A549 (cell line): ENCODE measurements at regions not wholly inside any gene's neighbourhood (a gene's known extent, or its start where the extent isn't known, plus 50 kb on each side); places are given as distances from the start of the nearest gene placed in this dataset.

Experiments used
- ATAC-seq, 2 experiments: fragments of 200-7000 bp in 1 of 2; fragments of >200 bp in 1 of 2; cut with Nextera tagmentation in 1 of 2; cut with Tn5 transposase in 1 of 2; 3 replicates each; pipeline versions ENCODE4 v1.8.0 to v1.9.1; 2018 to 2020; ENCODE audit warnings: mild to moderate bottlenecking in 1 of 2, moderate library complexity in 1 of 2
- CTCF ChIA-PET: fragments of 300-600 bp; sonication (Branson Sonifier 250); formaldehyde crosslinking; extraction: SDS; loops from one replicate; lab custom pipeline; 2021; ENCODE audit warnings: antibody characterized with exemption, inconsistent platforms; lab: Yijun Ruan, JAX
- POLR2A ChIA-PET: fragments of 350-600 bp; formaldehyde crosslinking; extraction: SDS; loops from one replicate; lab custom pipeline; 2021; ENCODE audit warnings: antibody characterized with exemption, inconsistent platforms; lab: Yijun Ruan, JAX
- DNase-seq, 2 experiments: peaks; one replicate each; pipeline versions ENCODE4 v3.0.0 to v3.0.0-alpha.2; 2011 to 2016; ENCODE audit warnings: low read depth in 1 of 2, low spot score in 1 of 2
- FAIRE-seq: peaks from 2 replicates; lab custom pipeline; 2011; peaks lifted over from hg19 to GRCh38; lab: Jason Lieb, UNC
- H3K27ac ChIP-seq, 2 experiments: fragments of >200 bp; sonication (Bioruptor Twin); formaldehyde crosslinking; 3 replicates each; pipeline ENCODE4 v1.5.1; 2016 to 2017
- H3K4me1 ChIP-seq: fragments of >200 bp; sonication (Bioruptor Twin); formaldehyde crosslinking; 3 replicates; pipeline ENCODE4 v1.6.1; 2016
- H3K4me2 ChIP-seq: fragments of >200 bp; sonication (Bioruptor Twin); formaldehyde crosslinking; 3 replicates; pipeline ENCODE4 v1.6.1; 2016
- H3K4me3 ChIP-seq: fragments of >200 bp; sonication (Bioruptor Twin); formaldehyde crosslinking; 3 replicates; pipeline ENCODE4 v1.5.1; 2016
- H3K9me3 ChIP-seq: fragments of >200 bp; sonication (Bioruptor Twin); formaldehyde crosslinking; 3 replicates; pipeline ENCODE4 v1.6.1; 2016
- BHLHE40 ChIP-seq: IDR thresholded peaks from 2 replicates; pipeline ENCODE4 v1.6.1; 2012; ENCODE audit warnings: low read depth, low read length, inconsistent platforms
- FOSB ChIP-seq: fragments of 250-450 bp; sonication (Bioruptor Pico); IDR thresholded peaks from 2 replicates; pipeline ENCODE4 v1.5.0; 2020; ENCODE audit warnings: mild to moderate bottlenecking, moderate library complexity
- FOSL2 ChIP-seq, 2 experiments: fragments of 450-650 bp in 1 of 2; fragments of >200 bp in 1 of 2; sonication (Bioruptor Twin) in 1 of 2; formaldehyde crosslinking; IDR thresholded peaks; 2 replicates each; pipeline versions ENCODE4 v1.5.0 to v1.6.1; 2016 to 2020; ENCODE audit warnings: mild to moderate bottlenecking in 1 of 2, moderate library complexity in 1 of 2
- HDAC2 ChIP-seq: fragments of 200-600 bp; sonication (generic); IDR thresholded peaks from 2 replicates; pipeline ENCODE4 v1.6.1; 2016
- HEYL ChIP-seq: fragments of 250-450 bp; sonication (Bioruptor Pico); IDR thresholded peaks from 2 replicates; pipeline ENCODE4 v1.8.0; 2021; ENCODE audit warnings: mild to moderate bottlenecking, moderate library complexity
- HOXB13 ChIP-seq: fragments of 250-450 bp; sonication (Bioruptor Pico); IDR thresholded peaks from 2 replicates; pipeline ENCODE4 v1.5.0; 2020; ENCODE audit warnings: low read depth, mild to moderate bottlenecking, moderate library complexity
- JUNB ChIP-seq: fragments of >200 bp; sonication (Bioruptor Twin); formaldehyde crosslinking; IDR thresholded peaks from 2 replicates; pipeline ENCODE4 v1.6.1; 2016
- MAFK ChIP-seq: fragments of 450-650 bp; IDR thresholded peaks from 2 replicates; pipeline ENCODE4 v1.6.1; 2014; ENCODE audit not compliant: partially characterized antibody
- MYC ChIP-seq: IDR thresholded peaks from 2 replicates; pipeline ENCODE4 v1.6.1; 2012; ENCODE audit warnings: mild to moderate bottlenecking, inconsistent platforms, low read length, improper control_type of control experiment, borderline replicate concordance
- NR3C1 ChIP-seq: fragments of >200 bp; sonication (Bioruptor Twin); formaldehyde crosslinking; IDR thresholded peaks from 3 replicates; pipeline ENCODE4 v1.6.1; 2017
- RAD21 ChIP-seq, 2 experiments: fragments of >200 bp in 1 of 2; sonication (Bioruptor Twin) in 1 of 2; formaldehyde crosslinking in 1 of 2; IDR thresholded peaks in 1 of 2; conservative IDR thresholded peaks in 1 of 2; 2 replicates in 1 of 2; 3 replicates in 1 of 2; pipeline ENCODE4 v1.6.1; 2012 to 2018; ENCODE audit warnings: inconsistent platforms in 1 of 2
- RARB ChIP-seq: fragments of 250-450 bp; sonication (Bioruptor Pico); IDR thresholded peaks from 2 replicates; pipeline ENCODE4 v1.8.0; 2021; ENCODE audit warnings: mild to moderate bottlenecking, moderate library complexity
- RCOR1 ChIP-seq: fragments of 150-350 bp; IDR thresholded peaks from 2 replicates; pipeline ENCODE4 v1.6.1; 2014; ENCODE audit warnings: antibody characterized with exemption, low read length, low read depth
- SMC3 ChIP-seq: fragments of >200 bp; sonication (Bioruptor Twin); formaldehyde crosslinking; IDR thresholded peaks from 3 replicates; pipeline ENCODE4 v1.6.1; 2018; ENCODE audit warnings: inconsistent platforms
- ZSCAN20 ChIP-seq: fragments of 250-450 bp; sonication (Bioruptor Pico); IDR thresholded peaks from 2 replicates; pipeline ENCODE4 v1.8.0; 2022; ENCODE audit warnings: mild to moderate bottlenecking, moderate library complexity
- WGBS: methylation state at CpG from one replicate; pipeline ENCODE4 v1.1.6; 2017; ENCODE audit errors: missing lambda C conversion rate; 5-methylcytosine and 5-hydroxymethylcytosine counted together
- TF ChIP-seq, protein P1 (sequence below): fragments of 150-350 bp; IDR thresholded peaks from 2 replicates; pipeline ENCODE4 v1.6.1; 2014; ENCODE audit warnings: low read depth, mild to moderate bottlenecking, low read length
- TF ChIP-seq, protein P2 (sequence below): IDR thresholded peaks from 2 replicates; pipeline ENCODE4 v1.6.1; 2012
- TF ChIP-seq, protein P3 (sequence below): IDR thresholded peaks from 2 replicates; pipeline ENCODE4 v1.6.1; 2012; ENCODE audit warnings: low read depth, borderline replicate concordance
- TF ChIP-seq, protein P4 (sequence below): IDR thresholded peaks from 2 replicates; pipeline ENCODE4 v1.6.1; 2012

DNA sequence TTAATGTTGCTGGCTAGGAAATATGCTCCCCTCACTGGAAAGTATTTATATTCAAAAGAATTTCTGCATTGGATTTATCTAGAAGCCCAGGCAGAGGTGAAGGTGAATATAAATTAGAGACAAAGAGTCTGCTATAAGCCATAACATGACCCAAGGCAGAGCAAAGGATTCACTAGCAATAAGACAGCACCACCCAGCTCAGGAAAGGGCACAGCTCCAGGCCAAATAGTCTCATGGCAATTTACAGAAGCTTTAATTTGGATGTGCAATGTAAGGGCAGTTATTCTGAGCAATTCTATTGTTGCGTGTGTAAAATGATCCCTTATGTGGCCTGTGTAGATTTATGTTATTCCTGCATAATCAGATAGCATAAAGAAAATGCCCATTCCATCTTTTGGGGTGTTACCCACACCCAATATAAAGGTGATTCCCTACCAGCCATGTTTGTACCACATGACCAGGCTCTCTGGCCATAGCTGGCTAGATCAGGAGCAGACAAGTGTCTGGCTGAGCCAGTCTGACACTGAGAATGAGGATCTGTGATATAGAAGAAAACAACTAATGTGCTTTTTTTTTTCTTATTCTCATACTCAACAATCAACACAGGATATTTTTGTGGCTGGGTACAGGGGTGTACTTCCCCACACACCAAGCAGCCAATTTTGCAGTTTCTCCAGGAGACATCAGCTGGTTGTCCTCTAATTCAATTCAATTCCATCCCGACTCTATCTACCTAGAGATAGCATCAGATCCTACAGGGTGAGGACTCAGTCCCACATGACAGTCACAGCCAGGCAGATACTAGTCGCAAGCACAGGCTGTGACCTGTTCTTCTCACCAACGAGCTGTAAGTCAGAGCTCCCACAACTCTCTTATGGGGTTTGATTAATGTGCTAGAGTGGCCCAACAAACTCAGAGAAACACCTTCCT is 181.4 kb downstream of the KCTD15 start:
- ATAC-seq = no peak
- Histone ChIP-seq H3K27ac (no peak overlapping the region), H3K4me3 (no peak overlapping the region), H3K4me2 (no peak overlapping the region)
- WGBS = 23% methylated on average over 4 of the region's 4 CpGs
- TF ChIP-seq MAFK (no peak), HEYL (CRISPR knock-in tag) (no peak), MYC (no peak), JUNB (no peak), BHLHE40 (no peak), RAD21 (conservative IDR thresholded peaks at IDR 0.05 in 1 of 2, IDR thresholded peaks at IDR 0.05 in 1 of 2) (no peak), RARB (CRISPR knock-in tag) (no peak)
- TF ChIP-seq, protein P1, sequence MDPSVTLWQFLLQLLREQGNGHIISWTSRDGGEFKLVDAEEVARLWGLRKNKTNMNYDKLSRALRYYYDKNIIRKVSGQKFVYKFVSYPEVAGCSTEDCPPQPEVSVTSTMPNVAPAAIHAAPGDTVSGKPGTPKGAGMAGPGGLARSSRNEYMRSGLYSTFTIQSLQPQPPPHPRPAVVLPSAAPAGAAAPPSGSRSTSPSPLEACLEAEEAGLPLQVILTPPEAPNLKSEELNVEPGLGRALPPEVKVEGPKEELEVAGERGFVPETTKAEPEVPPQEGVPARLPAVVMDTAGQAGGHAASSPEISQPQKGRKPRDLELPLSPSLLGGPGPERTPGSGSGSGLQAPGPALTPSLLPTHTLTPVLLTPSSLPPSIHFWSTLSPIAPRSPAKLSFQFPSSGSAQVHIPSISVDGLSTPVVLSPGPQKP = no peak
- TF ChIP-seq, protein P2, sequence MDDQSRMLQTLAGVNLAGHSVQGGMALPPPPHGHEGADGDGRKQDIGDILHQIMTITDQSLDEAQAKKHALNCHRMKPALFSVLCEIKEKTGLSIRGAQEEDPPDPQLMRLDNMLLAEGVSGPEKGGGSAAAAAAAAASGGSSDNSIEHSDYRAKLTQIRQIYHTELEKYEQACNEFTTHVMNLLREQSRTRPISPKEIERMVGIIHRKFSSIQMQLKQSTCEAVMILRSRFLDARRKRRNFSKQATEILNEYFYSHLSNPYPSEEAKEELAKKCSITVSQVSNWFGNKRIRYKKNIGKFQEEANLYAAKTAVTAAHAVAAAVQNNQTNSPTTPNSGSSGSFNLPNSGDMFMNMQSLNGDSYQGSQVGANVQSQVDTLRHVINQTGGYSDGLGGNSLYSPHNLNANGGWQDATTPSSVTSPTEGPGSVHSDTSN = no peak
- TF ChIP-seq, protein P3, sequence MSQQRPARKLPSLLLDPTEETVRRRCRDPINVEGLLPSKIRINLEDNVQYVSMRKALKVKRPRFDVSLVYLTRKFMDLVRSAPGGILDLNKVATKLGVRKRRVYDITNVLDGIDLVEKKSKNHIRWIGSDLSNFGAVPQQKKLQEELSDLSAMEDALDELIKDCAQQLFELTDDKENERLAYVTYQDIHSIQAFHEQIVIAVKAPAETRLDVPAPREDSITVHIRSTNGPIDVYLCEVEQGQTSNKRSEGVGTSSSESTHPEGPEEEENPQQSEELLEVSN = no peak
- TF ChIP-seq, all 56 proteins: peak for 0
- DNase-seq (no peak), FAIRE-seq (no peak)
- ChIA-PET CTCF (interaction anchor here (0.6 to 5.9 kb wide), 5 partner anchors 15 to 200 kb away, joined by 3 to 24 read pairs (median 4); no protein-coding TSS in a partner anchor), POLR2A (no interaction called here)
- peaks cover 4% of the 10 kb centered on the region; the same call in 1 of the 3 replicates for H3K9me3 ChIP-seq
- H3K4me1 ChIP-seq = no peaks in the 10 kb centered on the region

DNA sequence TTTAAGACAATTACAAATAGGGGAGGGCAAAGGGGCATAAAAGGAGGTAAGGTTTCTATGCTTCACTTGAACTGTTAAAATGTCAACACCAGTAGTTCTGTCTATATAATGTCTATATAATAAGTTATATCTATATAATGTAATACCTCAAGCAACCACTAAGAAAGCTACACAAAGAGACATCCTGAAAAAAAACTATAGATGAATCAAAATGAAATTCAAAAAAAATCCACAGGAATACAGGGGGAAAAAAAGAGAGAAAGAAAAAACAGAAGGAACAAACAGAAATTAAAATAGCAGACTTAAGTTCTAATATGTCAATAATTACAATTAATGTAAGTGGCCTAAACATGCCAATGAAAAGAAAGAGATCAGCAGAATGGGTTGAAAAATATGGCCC is 186.0 kb downstream of the KCTD15 start:
- Histone ChIP-seq H3K4me2 (no peak overlapping the region), H3K4me1 (no peaks in the 10 kb centered on the region)
- no peak for TF ChIP-seq FOSL2 (IDR thresholded peaks at IDR 0.05)
- no peak for TF ChIP-seq FOSL2 (CRISPR knock-in tag; IDR thresholded peaks at IDR 0.05)
- TF ChIP-seq, protein P3 = no peak
- no peak for TF ChIP-seq BHLHE40
- TF ChIP-seq SMC3 = no peak
- TF ChIP-seq FOSB (CRISPR knock-in tag) = no peak
- TF ChIP-seq HOXB13 (CRISPR knock-in tag) = no peak
- no peak for TF ChIP-seq HEYL (CRISPR knock-in tag)
- TF ChIP-seq RCOR1 = no peak
- TF ChIP-seq JUNB = no peak
- no peak for TF ChIP-seq HDAC2
- TF ChIP-seq, protein P4, sequence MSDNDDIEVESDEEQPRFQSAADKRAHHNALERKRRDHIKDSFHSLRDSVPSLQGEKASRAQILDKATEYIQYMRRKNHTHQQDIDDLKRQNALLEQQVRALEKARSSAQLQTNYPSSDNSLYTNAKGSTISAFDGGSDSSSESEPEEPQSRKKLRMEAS = no peak
- TF ChIP-seq ZSCAN20 (CRISPR knock-in tag) = no peak
- TF ChIP-seq NR3C1 = no peak
- TF ChIP-seq, all 56 proteins: peak for 0
- DNase-seq (no peak), ATAC-seq (no peak), FAIRE-seq (no peak)
- ChIA-PET CTCF (interaction anchor here (1.0 to 2.3 kb wide), 2 partner anchors 26 to 205 kb away, joined by 3 to 5 read pairs; no protein-coding TSS in a partner anchor), POLR2A (no interaction called here)
- Histone ChIP-seq H3K27ac (no peak overlapping the region), H3K4me3 (no peak overlapping the region), H3K9me3 (peaks cover 17% of the 10 kb centered on the region)
